ENCODE measurements at regions not wholly inside any gene's neighbourhood (a gene's known extent, or its start where the extent isn't known, plus 50 kb on each side); places are given as distances from the start of the nearest gene placed in this dataset.

- H3K36me3 ChIP-seq: no peaks in the 10 kb centered on the region
- no peaks in the 10 kb centered on the region for H3K4me1 ChIP-seq
- no peaks in the 10 kb centered on the region for H3K9me3 ChIP-seq
- no peak for TF ChIP-seq CTCF (IDR thresholded peaks at IDR 0.05; ENCODE audit: low read depth, low read length)
- no peaks in the 10 kb centered on the region for H3K27me3 ChIP-seq
- no peak overlapping the region for H3K4me3 ChIP-seq (ENCODE audit: low read depth, low read length)
- no peak for DNase-seq
These were observed 212.1 kb upstream of the CAND1 start for GRCh38 chr12:67057072-67057471.

DNA sequence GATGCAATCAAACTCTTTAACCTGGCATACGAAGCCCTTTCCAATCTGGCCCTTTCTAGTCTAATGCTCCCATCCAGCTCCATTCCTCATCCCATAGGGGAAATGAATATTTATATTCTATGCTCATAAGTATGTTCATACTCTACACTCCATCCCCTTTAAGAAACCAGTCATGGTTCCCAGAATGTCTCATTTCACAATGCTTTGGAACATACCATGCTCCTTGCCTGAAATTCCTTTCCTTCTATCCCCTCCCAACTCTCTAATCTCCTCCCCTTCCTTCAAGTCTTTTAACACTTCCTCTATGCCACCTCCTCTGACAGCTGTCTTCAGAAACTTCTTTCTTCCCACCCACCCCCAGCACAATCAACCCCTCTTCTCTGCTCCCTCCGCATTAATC, 207.0 kb upstream of the CAND1 start:
- no peaks in the 10 kb centered on the region for H3K36me3 ChIP-seq
- peaks cover 2% of the 10 kb centered on the region; the same call in 1 of the 2 replicates for H3K27me3 ChIP-seq
- no peaks in the 10 kb centered on the region for H3K9me3 ChIP-seq
- no peaks in the 10 kb centered on the region for H3K4me1 ChIP-seq
- H3K4me3 ChIP-seq (ENCODE audit: low read depth, low read length): no peak overlapping the region
- no peak for TF ChIP-seq CTCF (IDR thresholded peaks at IDR 0.05; ENCODE audit: low read depth, low read length)
- no peak for DNase-seq

DNA sequence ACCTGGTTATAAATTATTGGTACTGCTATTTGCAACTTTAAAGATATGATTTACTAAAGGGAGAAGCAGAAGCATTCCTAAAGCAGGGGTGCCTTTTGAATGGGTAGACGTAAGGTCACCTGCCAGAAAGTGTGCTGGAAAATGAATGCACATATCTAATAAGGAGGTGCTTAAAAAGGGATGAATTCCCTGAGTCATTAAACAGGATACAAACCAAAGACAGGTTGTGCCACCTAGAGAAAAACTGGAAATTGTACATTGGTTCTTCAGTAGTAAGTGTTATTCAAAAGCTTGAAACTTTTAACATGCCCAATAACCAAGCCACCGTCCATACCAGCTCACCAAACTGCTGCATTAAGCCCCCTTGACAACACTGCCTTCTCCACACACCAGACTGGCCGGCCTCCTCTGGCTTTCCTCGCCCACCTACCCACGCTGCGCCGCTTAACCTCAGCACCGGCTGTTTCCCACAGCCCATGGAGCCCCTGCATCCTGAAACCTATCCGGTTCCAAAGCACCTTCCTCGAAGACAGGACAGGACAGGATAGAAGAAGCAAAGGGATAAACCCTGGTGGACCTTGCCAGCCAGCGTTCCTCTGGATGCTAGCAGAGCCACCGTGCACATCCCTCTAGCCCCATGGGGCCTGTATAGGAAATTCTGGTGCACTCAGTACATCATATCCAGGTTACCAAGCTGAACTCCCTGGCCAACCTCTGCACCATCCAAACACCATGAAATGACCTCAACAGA, 201.5 kb upstream of the CAND1 start:
- Histone ChIP-seq H3K4me1 (no peaks in the 10 kb centered on the region), H3K27me3 (peaks cover 37% of the 10 kb centered on the region), H3K36me3 (no peaks in the 10 kb centered on the region), H3K9me3 (no peaks in the 10 kb centered on the region; the same call in 1 of the 2 replicates), H3K4me3 (ENCODE audit: low read depth, low read length) (no peak overlapping the region)
- no peak for TF ChIP-seq CTCF (IDR thresholded peaks at IDR 0.05; ENCODE audit: low read depth, low read length)
- no peak for DNase-seq

- peaks cover 37% of the 10 kb centered on the region for H3K27me3 ChIP-seq
- DNase-seq: no peak
- TF ChIP-seq CTCF (IDR thresholded peaks at IDR 0.05; ENCODE audit: low read depth, low read length): 0 out of 2 replicates have a peak, but pooled peaks have one; percentile 2
These were observed 200.9 kb upstream of the CAND1 start for GRCh38 chr12:67068204-67068731.

GRCh38 chr12:67068761-67069450, 200.3 kb upstream of the CAND1 start:
- Histone ChIP-seq H3K9me3 (no peaks in the 10 kb centered on the region; the same call in 1 of the 2 replicates), H3K27me3 (peaks cover 37% of the 10 kb centered on the region), H3K4me1 (no peaks in the 10 kb centered on the region), H3K36me3 (no peaks in the 10 kb centered on the region), H3K4me3 (ENCODE audit: low read depth, low read length) (peak overlapping the region; percentile 43)
- TF ChIP-seq CTCF (IDR thresholded peaks at IDR 0.05; ENCODE audit: low read depth, low read length): no peak
- DNase-seq: peak; percentile 47

More at GRCh38 chr12:67068204-67068731, 200.9 kb upstream of the CAND1 start:
- no peaks in the 10 kb centered on the region for H3K36me3 ChIP-seq
- no peak overlapping the region for H3K4me3 ChIP-seq (ENCODE audit: low read depth, low read length)
- H3K4me1 ChIP-seq: no peaks in the 10 kb centered on the region
- no peaks in the 10 kb centered on the region; the same call in 1 of the 2 replicates for H3K9me3 ChIP-seq
